ENCODE measurements at regions not wholly inside any gene's neighbourhood (a gene's known extent, or its start where the extent isn't known, plus 50 kb on each side); places are given as distances from the start of the nearest gene placed in this dataset.
"Not testable (repeated sequence)": the region's sequence is repeated elsewhere in the genome, so short reads cannot be mapped to it uniquely, and the experiment has no call there.

GRCh38 chr7:29709002-29709401 is 97.3 kb upstream of the WIPF3 start:
- not testable (repeated sequence) for DNase-seq

- DNase-seq, result not testable (repeated sequence)
These were observed 83.2 kb upstream of the WIPF3 start for GRCh38 chr7:29723127-29723526.

DNA sequence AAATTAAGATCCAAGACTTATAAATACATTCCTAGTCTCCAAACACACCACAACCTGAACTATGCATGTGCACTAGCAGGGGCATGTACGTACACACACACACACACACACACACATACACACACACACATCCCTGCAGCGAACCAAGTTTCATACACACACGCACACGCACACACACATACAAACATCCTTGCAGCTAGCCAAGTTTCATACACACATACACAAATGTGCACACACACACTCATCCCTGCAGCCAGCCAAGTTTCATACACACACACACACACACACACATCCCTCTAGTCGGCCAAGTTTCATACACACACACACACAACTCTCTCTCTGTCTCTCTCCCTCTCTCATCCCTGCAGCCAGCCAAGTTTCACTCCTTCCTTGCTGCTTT is 82.7 kb upstream of the WIPF3 start:
- DNase-seq, result no peak

DNA sequence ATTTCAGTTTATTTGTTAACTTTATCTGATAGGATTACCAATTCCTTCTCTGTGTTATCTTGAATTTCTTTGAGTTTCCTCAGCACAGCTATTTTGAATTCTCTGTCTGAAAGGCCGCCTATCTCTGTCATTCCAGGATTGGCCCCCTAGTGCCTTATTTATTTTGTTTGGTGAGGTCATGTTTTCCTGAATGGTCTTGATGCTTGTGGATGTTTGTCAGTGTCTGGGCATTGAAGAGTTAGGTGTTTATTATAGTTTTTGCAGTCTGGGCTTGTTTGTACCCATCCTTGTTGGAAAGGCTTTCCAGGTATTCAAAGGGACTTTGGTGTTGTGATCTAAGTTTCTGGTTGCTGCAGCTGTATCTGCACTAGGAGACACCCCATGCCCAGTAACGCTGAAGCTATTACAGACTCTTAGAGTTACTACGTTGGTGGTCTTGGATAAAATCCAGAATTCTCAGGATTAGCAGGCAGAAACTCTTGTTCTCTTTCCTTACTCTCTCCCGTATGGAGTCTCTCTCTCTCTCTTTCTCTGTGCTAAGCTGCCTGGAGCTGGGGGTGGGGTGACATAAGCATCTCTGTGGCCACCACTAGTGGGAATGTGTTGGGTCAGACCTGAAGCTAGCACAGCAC is 76.7 kb upstream of the WIPF3 start:
- not testable (repeated sequence) for DNase-seq

DNA sequence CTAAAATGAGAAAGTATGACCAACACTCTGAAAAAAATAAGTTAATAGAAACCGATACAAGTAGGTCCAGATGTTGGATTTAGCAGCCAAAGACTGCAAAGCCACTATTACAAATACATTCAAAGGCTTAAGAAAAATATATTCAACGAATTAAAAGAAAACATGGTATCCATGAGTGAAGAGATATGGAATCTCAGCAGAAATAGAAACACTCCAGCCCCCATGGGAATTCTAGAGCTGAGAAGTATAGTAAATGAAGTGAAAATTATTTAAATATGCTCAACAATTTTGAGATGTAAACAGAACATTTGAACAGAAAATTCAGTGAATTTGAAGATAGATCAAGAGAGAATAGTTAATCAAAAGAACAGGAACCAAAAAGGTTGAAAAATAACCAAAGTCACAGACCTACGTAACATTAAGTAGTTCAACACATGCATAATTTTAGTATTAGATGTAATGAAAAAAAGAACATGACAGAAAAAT is 72.0 kb upstream of the WIPF3 start:
- DNase-seq, result no peak

GRCh38 chr7:29747645-29748245 is 58.6 kb upstream of the WIPF3 start:
- DNase-seq, result not testable (repeated sequence)

DNA sequence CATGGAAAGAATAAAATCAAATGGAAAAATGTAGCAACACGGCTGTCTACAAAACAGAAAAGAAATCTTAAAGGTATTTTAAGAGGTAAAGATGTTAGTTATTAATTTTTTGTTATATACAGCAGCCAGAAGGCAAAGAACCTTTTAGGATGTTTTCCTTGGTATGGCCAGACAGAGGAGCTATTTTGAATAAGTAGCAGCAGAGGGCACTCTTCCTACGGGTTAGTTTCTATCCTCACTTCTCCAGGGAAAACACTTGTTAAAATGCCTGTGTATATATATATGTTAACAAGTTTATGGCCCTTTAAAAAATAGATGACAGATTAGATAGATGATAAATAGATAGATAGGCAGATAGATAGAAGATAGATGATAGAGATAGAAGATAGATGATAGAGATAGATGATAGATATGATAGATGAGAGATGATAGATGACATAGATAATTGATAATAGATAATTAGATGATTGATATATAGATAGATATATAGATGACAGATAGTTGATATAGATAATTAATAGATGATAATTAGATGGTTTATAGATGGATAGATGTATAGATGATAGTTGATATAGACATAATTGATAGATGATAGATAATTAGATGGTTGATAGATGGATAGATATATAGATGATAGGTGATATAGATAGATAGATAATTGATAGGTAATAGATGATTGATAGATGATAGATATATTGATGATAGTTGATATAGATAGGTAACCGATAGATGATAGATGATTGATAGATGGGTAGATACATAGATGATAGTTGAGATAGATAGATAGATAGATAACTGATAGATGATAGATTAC is 57.8 kb upstream of the WIPF3 start:
- peak; percentile 40 for DNase-seq

DNA sequence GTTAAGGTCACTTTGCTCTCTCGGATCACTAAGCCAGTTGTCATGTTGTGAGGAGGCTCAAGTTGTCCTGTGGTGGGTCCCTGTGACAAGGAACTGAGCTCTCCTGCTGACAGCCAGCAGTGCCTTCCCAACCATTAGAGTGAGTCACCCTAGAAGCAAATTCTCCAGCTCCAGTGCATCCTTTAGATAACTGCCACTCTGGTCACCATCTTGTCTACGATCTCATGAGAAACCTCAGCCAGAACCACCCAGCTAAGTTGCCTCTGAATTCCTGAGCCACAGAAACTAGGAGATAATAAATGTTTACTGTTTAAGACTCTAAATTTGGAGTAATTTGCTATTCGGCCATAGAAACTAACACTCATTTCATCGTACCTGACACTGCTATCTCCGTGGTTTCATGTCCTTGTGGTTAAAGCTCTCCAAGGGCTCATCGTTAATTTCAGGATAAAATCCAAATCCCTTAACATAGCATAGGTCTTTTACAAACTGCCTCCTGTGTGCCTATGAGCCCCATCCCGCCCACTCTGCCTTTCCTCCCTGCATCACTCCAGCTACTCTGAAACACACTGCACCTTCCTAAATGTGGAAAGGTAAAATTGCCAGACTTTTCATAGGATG is 56.5 kb upstream of the WIPF3 start:
- no peak for DNase-seq

- DNase-seq, result not testable (repeated sequence)
These were observed 55.9 kb upstream of the WIPF3 start for GRCh38 chr7:29750373-29750940.

DNA sequence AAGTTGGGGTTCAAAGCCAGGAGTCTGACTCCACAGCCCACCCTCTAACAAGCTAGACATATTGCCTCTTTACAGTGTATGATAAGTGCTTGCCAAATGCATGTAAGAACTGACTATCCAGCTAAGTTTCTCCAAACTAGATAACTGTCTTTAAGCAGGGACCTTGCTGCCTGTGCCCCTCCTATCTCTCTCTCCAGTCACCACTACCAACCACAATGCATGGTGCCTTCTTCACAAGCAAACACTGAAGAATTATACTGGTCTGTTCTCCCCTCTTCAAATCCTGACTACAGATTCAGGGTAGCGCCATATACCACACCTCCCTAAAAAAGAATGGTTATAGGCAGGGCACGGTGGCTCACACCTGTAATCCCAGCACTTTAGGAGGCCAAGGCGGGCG is 55.3 kb upstream of the WIPF3 start:
- DNase-seq, result not testable (repeated sequence)

DNA sequence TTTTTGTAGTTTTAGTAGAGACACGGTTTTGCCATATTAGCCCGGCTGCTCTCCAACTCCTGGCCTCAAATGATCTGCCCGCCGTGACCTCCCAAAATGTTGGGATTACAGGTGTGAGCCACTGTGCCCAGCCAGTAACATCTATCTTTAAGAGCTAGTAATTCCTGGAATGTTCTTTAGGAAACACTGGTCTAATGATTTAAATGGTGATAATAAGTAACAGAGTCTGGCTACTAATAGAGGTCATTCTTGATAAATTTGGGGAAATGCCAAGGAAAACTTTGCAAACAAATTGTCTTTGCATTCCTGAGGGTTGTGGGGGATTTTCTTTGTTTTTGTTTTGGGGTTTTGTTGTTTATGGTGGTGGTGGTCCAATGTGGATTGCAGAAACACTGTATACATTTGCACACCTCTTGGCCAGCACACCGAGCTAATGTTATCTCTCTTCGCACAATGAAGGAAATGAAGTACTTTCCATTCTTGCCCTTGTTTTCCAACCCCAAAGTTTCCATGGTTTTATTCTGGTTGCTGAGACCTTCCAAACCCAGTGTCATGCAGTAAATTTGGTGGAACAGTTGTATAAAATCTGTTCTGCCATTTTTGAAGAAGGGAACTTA is 51.3 kb upstream of the WIPF3 start:
- DNase-seq, result no peak

Measured in GDM1 (cell line).